GM12873 (cell line): ENCODE measurements at regions not wholly inside any gene's neighbourhood (a gene's known extent, or its start where the extent isn't known, plus 50 kb on each side); places are given as distances from the start of the nearest gene placed in this dataset.

Experiments
- TF ChIP-seq, protein P1 (sequence below): IDR thresholded peaks from 2 replicates; pipeline ENCODE4 v1.5.1; 2012; ENCODE audit warnings: low read depth, mild to moderate bottlenecking, moderate library complexity, low read length, control low read depth; ENCODE audit not compliant: insufficient read depth; ENCODE audit errors: missing control alignments

DNA sequence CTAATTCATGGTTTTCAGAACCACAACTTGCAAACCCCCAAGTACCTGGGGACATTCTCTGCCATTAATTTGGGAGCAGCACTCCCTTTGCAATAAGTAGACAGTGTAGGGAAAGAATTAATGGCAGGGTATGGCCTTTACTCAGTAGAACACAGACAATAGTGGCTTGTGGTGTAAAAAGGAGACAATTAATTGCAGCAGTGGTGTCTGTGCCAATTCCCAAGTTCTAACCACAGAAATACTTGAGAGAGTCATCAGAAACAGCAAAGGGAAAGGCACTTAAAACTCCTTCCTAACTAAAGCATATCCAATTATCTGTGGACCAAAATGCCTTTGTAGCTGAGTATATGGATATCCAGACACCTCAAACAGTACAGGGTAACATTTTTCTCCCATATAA, 257.6 kb upstream of the POU3F2 start:
- TF ChIP-seq, protein P1, sequence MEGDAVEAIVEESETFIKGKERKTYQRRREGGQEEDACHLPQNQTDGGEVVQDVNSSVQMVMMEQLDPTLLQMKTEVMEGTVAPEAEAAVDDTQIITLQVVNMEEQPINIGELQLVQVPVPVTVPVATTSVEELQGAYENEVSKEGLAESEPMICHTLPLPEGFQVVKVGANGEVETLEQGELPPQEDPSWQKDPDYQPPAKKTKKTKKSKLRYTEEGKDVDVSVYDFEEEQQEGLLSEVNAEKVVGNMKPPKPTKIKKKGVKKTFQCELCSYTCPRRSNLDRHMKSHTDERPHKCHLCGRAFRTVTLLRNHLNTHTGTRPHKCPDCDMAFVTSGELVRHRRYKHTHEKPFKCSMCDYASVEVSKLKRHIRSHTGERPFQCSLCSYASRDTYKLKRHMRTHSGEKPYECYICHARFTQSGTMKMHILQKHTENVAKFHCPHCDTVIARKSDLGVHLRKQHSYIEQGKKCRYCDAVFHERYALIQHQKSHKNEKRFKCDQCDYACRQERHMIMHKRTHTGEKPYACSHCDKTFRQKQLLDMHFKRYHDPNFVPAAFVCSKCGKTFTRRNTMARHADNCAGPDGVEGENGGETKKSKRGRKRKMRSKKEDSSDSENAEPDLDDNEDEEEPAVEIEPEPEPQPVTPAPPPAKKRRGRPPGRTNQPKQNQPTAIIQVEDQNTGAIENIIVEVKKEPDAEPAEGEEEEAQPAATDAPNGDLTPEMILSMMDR, result no peak

GRCh38 chr6:98578016-98578415, 256.4 kb upstream of the POU3F2 start:
- TF ChIP-seq, protein P1, result no peak

DNA sequence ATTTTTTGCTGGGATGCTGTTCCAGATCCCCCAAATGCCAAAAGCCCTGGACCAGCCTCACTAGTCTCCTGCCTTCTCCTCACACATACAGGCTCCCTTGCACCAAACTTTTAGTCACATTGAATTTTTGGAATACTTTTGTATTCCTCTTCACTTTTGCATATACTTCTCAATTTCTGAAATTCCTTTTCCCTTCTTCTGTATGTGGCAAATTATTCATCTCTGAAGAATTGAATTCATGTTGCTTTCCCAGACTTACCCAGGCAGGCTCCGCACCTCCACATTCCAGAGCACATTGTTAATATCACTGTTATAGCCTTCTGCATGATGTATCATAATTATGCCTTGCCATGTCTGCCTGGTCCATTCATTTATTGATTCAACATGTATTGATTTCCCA, 255.3 kb upstream of the POU3F2 start:
- TF ChIP-seq, protein P1, result no peak

GRCh38 chr6:98579941-98580340, 254.4 kb upstream of the POU3F2 start:
- TF ChIP-seq, protein P1, result no peak

GRCh38 chr6:98581705-98582104, 252.7 kb upstream of the POU3F2 start:
- TF ChIP-seq, protein P1, result no peak

GRCh38 chr6:98583506-98583905, 250.9 kb upstream of the POU3F2 start:
- TF ChIP-seq, protein P1, result no peak

GRCh38 chr6:98586163-98586562, 248.2 kb upstream of the POU3F2 start:
- TF ChIP-seq, protein P1, result no peak
